Left colon (tissue), 2 donors: ENCODE measurements at regions not wholly inside any gene's neighbourhood (a gene's known extent, or its start where the extent isn't known, plus 50 kb on each side); places are given as distances from the start of the nearest gene placed in this dataset.
A peak's percentile ranks its signal among the peaks of the same experiment; 100 is the strongest.

Source experiments
- ATAC-seq: fragments of 200-7000 bp; cut with Tn5 transposase; one replicate; pipeline ENCODE4 v1.9.1; 2020; ENCODE audit warnings: mild to moderate bottlenecking, moderate library complexity
- DNase-seq, 2 donors: peaks; one replicate each; pipeline ENCODE4 v3.0.0-alpha.2; 2020
- intact Hi-C, 2 donors: fragments of 100-400 bp; cut with DNase I in 1 of 2; cut with micrococcal nuclease in 1 of 2; formaldehyde crosslinking; loops; one replicate each; pipeline versions ENCODE4 v1.11.2 to v1.14.0; 2022; cut with DNase I, micrococcal nuclease
- donor health status: DM: no; HTN: no; CAD: no.
- donor health status: DM: yes; HTN: yes; CAD: no.

GRCh38 chr6:23590498-23591126 lies 535.4 kb upstream of the NRSN1 start:
- no peak for DNase-seq
- no peak for ATAC-seq
- intact Hi-C loops = no loop called here

- intact Hi-C loops = no loop called here
- DNase-seq = no peak
- no peak for ATAC-seq
These were observed 534.3 kb upstream of the NRSN1 start for GRCh38 chr6:23591761-23592160.

GRCh38 chr6:23600118-23600517 lies 525.9 kb upstream of the NRSN1 start:
- peak; percentile 92 for ATAC-seq
- intact Hi-C loops = no loop called here

GRCh38 chr6:23601811-23602345 lies 524.1 kb upstream of the NRSN1 start:
- no peak for ATAC-seq
- intact Hi-C loops = no loop called here
- no peak for DNase-seq

More at GRCh38 chr6:23600118-23600517, 525.9 kb upstream of the NRSN1 start:
- no peak for DNase-seq

GRCh38 chr6:23608931-23609435 lies 517.0 kb upstream of the NRSN1 start:
- intact Hi-C loops = no loop called here
- no peak for ATAC-seq
- no peak for DNase-seq

- intact Hi-C loops = no loop called here
- ATAC-seq (no peak), DNase-seq (no peak)
These were observed 514.1 kb upstream of the NRSN1 start for GRCh38 chr6:23611776-23612381.

- intact Hi-C loops = no loop called here
- no peak for DNase-seq
- no peak for ATAC-seq
These were observed 507.6 kb upstream of the NRSN1 start for GRCh38 chr6:23618366-23618765.

- intact Hi-C loops = no loop called here
- DNase-seq (no peak), ATAC-seq (no peak)
These were observed 505.1 kb upstream of the NRSN1 start for GRCh38 chr6:23620911-23621401.

GRCh38 chr6:23630726-23631635 lies 495.0 kb upstream of the NRSN1 start:
- intact Hi-C loops = no loop called here
- ATAC-seq = no peak
- DNase-seq = no peak

- intact Hi-C loops = no loop called here
- ATAC-seq = no peak
- no peak for DNase-seq
These were observed 492.0 kb upstream of the NRSN1 start for GRCh38 chr6:23633996-23634395.

GRCh38 chr6:23635150-23635549 lies 490.9 kb upstream of the NRSN1 start:
- DNase-seq (no peak), ATAC-seq (peak; percentile 80)
- intact Hi-C loops = no loop called here

- no peak for DNase-seq
- intact Hi-C loops = no loop called here
- no peak for ATAC-seq
These were observed 488.7 kb upstream of the NRSN1 start for GRCh38 chr6:23637296-23637695.

GRCh38 chr6:23642849-23643248 lies 483.2 kb upstream of the NRSN1 start:
- ATAC-seq = no peak
- intact Hi-C loops = no loop called here
- DNase-seq = no peak

GRCh38 chr6:23647045-23647444 lies 479.0 kb upstream of the NRSN1 start:
- ATAC-seq = no peak
- no peak for DNase-seq
- intact Hi-C loops = no loop called here

- peak; percentile 27 to 38 for DNase-seq
- ATAC-seq = peak; percentile 75
- intact Hi-C loops = no loop called here
These were observed 475.3 kb upstream of the NRSN1 start for GRCh38 chr6:23650676-23651075.

- intact Hi-C loops = no loop called here
- peak; percentile 72 to 74 for DNase-seq
- peak; percentile 90 for ATAC-seq
These were observed 471.3 kb upstream of the NRSN1 start for GRCh38 chr6:23654745-23655144.

- intact Hi-C loops = no loop called here
- DNase-seq (no peak), ATAC-seq (no peak)
These were observed 470.5 kb upstream of the NRSN1 start for GRCh38 chr6:23655525-23655924.

- intact Hi-C loops = no loop called here
- DNase-seq (no peak), ATAC-seq (no peak)
These were observed 469.5 kb upstream of the NRSN1 start for GRCh38 chr6:23656255-23657194.
